ENCODE measurements at regions not wholly inside any gene's neighbourhood (a gene's known extent, or its start where the extent isn't known, plus 50 kb on each side); places are given as distances from the start of the nearest gene placed in this dataset.

DNA sequence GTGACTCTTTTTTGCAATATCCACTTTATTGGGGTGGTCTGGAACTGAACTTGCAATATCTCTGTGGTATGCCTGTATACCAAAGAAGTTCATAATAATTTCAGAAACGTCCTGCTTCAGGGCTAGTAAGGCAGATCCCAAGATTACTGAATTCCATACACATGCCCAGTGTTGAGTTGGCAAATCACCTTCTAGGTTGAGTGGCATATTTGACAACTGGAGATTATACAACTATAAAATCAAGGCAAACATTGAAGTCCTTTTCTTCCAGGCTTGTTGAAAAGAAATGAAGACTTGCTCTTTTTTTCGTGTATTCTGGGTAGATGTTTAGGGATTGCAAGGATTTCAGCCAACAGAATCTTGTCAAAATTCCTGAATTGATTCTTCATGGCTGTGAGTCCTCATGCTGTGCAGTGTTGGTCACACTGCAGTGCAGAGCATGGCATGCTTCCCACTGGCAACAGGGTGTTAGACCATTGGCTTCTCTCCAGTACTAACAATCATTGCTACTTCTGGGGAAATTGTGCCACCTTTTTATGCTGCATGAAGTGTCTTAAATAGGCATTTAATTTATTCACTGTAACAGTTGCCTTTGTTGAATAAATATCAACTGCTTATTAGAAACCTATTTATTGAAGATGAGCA, 367.1 kb upstream of the ADGRL4 start:
- Histone ChIP-seq H3K4me3 (no peak overlapping the region), H3K36me3 (no peaks in the 10 kb centered on the region), H3K27me3 (no peaks in the 10 kb centered on the region), H3K4me1 (no peaks in the 10 kb centered on the region), H3K9me3 (no peaks in the 10 kb centered on the region), H3K27ac (no peak overlapping the region)
- DNase-seq: peak; percentile 54
- intact Hi-C loops (cut with DNase I): no loop called here
- TF ChIP-seq, protein P1, sequence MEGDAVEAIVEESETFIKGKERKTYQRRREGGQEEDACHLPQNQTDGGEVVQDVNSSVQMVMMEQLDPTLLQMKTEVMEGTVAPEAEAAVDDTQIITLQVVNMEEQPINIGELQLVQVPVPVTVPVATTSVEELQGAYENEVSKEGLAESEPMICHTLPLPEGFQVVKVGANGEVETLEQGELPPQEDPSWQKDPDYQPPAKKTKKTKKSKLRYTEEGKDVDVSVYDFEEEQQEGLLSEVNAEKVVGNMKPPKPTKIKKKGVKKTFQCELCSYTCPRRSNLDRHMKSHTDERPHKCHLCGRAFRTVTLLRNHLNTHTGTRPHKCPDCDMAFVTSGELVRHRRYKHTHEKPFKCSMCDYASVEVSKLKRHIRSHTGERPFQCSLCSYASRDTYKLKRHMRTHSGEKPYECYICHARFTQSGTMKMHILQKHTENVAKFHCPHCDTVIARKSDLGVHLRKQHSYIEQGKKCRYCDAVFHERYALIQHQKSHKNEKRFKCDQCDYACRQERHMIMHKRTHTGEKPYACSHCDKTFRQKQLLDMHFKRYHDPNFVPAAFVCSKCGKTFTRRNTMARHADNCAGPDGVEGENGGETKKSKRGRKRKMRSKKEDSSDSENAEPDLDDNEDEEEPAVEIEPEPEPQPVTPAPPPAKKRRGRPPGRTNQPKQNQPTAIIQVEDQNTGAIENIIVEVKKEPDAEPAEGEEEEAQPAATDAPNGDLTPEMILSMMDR (IDR thresholded peaks at IDR 0.05): no peak
- peak; percentile 66 for ATAC-seq

DNA sequence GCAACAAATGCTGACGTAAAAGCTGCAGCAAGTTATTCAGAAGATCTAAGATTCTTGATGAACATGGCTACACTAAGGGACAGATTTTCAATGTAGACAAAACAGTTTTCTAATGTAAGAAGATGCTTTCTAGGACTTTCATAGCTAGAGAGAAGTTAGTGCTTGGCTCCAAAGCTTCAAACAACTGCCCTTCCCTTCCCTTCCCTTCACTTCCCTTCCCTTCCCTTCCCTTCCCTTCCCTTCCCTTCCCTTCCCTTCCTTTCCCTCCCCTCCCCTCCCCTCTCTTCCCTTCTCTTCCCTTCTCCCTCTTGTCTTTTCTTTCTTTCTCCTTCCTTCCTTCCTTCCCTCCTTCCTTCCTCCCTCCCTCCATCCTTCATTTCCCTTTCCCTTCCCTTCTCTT, 365.3 kb upstream of the ADGRL4 start:
- no peaks in the 10 kb centered on the region for H3K4me1 ChIP-seq
- no peaks in the 10 kb centered on the region for H3K27me3 ChIP-seq
- intact Hi-C loops (cut with DNase I): no loop called here
- no peak overlapping the region for H3K27ac ChIP-seq
- H3K36me3 ChIP-seq: no peaks in the 10 kb centered on the region
- H3K4me3 ChIP-seq: no peak overlapping the region
- no peak for DNase-seq
- TF ChIP-seq, protein P1 (IDR thresholded peaks at IDR 0.05): no peak
- ATAC-seq: no peak
- H3K9me3 ChIP-seq: no peaks in the 10 kb centered on the region

- ATAC-seq: no peak
- TF ChIP-seq, protein P1 (IDR thresholded peaks at IDR 0.05): no peak
Observed at GRCh38 chr1:79369091-79369490, 362.6 kb upstream of the ADGRL4 start.

DNA sequence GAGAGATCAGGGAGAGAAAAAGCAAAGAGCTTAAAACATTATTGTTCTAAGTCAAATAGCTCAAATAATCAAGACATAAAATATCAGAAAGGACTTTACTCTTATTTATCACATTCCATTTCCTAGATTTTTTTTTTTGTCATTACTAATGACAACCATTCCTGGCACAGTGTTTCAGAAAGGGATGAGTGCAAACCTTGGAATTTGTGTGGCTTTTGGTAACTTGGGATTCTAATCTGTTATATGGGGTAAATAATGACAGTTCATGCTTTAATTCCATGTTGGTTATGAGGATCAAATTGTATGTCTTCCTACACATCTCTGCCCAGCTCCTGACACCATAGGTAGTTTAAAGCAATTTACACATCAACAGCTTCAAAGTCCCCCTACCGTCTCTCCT, 358.4 kb upstream of the ADGRL4 start:
- no peak for ATAC-seq

More at GRCh38 chr1:79369091-79369490, 362.6 kb upstream of the ADGRL4 start:
- Histone ChIP-seq H3K4me3 (no peak overlapping the region), H3K27me3 (no peaks in the 10 kb centered on the region), H3K4me1 (no peaks in the 10 kb centered on the region), H3K36me3 (no peaks in the 10 kb centered on the region), H3K9me3 (no peaks in the 10 kb centered on the region), H3K27ac (no peak overlapping the region)
- intact Hi-C loops (cut with DNase I): no loop called here
- no peak for DNase-seq

DNA sequence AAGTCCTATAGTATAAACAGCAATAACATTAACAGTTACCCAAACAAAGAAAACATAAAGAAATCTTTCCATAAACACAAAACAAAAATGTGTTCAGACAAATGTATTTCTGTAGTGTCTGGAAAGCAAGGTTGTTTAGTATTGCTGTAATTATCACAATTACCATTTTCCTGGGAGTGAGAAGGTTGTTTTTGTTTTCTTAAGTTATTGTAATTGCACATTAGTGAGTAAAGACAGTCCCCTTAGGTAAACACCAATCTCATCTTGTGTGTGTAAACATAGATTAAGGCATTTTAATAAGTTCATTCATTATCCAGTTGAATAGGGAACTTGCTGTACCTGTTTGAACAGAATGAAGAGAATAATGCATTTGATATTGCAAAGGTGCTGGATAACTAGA, 356.9 kb upstream of the ADGRL4 start:
- intact Hi-C loops (cut with DNase I): no loop called here
- Histone ChIP-seq H3K36me3 (no peaks in the 10 kb centered on the region), H3K27me3 (no peaks in the 10 kb centered on the region), H3K4me1 (no peaks in the 10 kb centered on the region), H3K27ac (no peak overlapping the region), H3K9me3 (no peaks in the 10 kb centered on the region), H3K4me3 (no peak overlapping the region)
- DNase-seq (no peak), ATAC-seq (no peak)
- TF ChIP-seq, protein P1 (IDR thresholded peaks at IDR 0.05): no peak

More for the DNA sequence above, 358.4 kb upstream of the ADGRL4 start:
- Histone ChIP-seq H3K27me3 (no peaks in the 10 kb centered on the region), H3K27ac (no peak overlapping the region), H3K4me3 (no peak overlapping the region), H3K4me1 (no peaks in the 10 kb centered on the region), H3K36me3 (no peaks in the 10 kb centered on the region), H3K9me3 (no peaks in the 10 kb centered on the region)
- DNase-seq: no peak
- TF ChIP-seq, protein P1 (IDR thresholded peaks at IDR 0.05): no peak
- intact Hi-C loops (cut with DNase I): no loop called here

DNA sequence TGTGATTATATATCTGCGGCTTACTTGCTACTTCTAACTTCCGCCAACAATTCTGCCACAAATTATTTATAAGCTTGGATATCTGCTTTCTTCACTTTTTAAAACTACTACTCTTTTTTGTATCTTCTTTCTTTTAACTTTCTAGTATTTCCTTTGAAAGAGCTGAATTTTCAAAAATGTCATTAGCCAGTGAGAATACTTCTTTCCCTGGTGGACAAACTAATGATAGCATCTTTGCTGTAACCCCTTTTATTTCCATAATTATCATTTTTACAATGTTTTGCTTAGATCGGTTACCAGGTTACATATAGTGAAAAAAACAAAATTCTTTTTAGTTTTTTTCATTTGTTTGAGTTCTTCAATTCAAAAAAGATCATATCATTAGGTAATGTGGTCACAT, 355.9 kb upstream of the ADGRL4 start:
- intact Hi-C loops (cut with DNase I): no loop called here
- ATAC-seq (no peak), DNase-seq (no peak)
- no peak overlapping the region for H3K27ac ChIP-seq
- TF ChIP-seq, protein P1 (IDR thresholded peaks at IDR 0.05): no peak
- H3K4me1 ChIP-seq: no peaks in the 10 kb centered on the region
- H3K36me3 ChIP-seq: no peaks in the 10 kb centered on the region
- no peaks in the 10 kb centered on the region for H3K9me3 ChIP-seq
- H3K27me3 ChIP-seq: no peaks in the 10 kb centered on the region
- no peak overlapping the region for H3K4me3 ChIP-seq
